Aorta (tissue), 5 donors: ENCODE measurements at regions not wholly inside any gene's neighbourhood (a gene's known extent, or its start where the extent isn't known, plus 50 kb on each side); places are given as distances from the start of the nearest gene placed in this dataset.

Experiments used
- ATAC-seq: fragments of 200-7000 bp; cut with Tn5 transposase; one replicate; pipeline ENCODE4 v1.9.1; 2022; ENCODE audit warnings: moderate library complexity; ENCODE audit not compliant: low FRiP score
- DNase-seq, 2 donors: peaks; one replicate each; pipeline ENCODE4 v3.0.0-alpha.2; 2020
- H3K27ac ChIP-seq, 2 donors: one replicate each; pipeline ENCODE4 v1.5.1; 2013; ENCODE audit warnings: low read length in 2 of 2, mild to moderate bottlenecking in 2 of 2, moderate library complexity in 2 of 2, control low read depth in 1 of 2, inconsistent platforms in 1 of 2, low read depth in 1 of 2
- H3K27me3 ChIP-seq, 2 donors: one replicate each; pipeline ENCODE4 v1.6.1; 2013; ENCODE audit warnings: control low read depth in 1 of 2, low read length in 1 of 2, mild to moderate bottlenecking in 1 of 2, moderate library complexity in 1 of 2; ENCODE audit not compliant: insufficient read depth in 2 of 2, control insufficient read depth in 1 of 2
- H3K36me3 ChIP-seq, 2 donors: one replicate each; pipeline ENCODE4 v1.6.1; 2013; ENCODE audit warnings: control low read depth in 1 of 2, low read length in 1 of 2, mild to moderate bottlenecking in 1 of 2; ENCODE audit not compliant: insufficient read depth in 2 of 2, control insufficient read depth in 1 of 2
- H3K4me1 ChIP-seq, 2 donors: one replicate each; pipeline ENCODE4 v1.6.1; 2013; ENCODE audit warnings: low read length in 2 of 2, control low read depth in 1 of 2, mild to moderate bottlenecking in 1 of 2, moderate library complexity in 1 of 2; ENCODE audit not compliant: insufficient read depth in 2 of 2, control insufficient read depth in 1 of 2
- H3K4me3 ChIP-seq, 2 donors: one replicate each; pipeline ENCODE4 v1.5.1; 2013; ENCODE audit warnings: low read length in 2 of 2, control low read depth in 1 of 2, mild to moderate bottlenecking in 1 of 2
- H3K9me3 ChIP-seq: one replicate; pipeline ENCODE4 v1.6.1; 2013; ENCODE audit warnings: mild to moderate bottlenecking, low read length; ENCODE audit not compliant: control insufficient read depth
- WGBS, 2 donors: extraction: QIAGEN DNeasy Blood & Tissue Kit; methylation state at CpG; one replicate each; pipeline ENCODE4 v1.1.7; 2013; 5-methylcytosine and 5-hydroxymethylcytosine counted together
- intact Hi-C, 2 donors: fragments of 100-400 bp; cut with DNase I; formaldehyde crosslinking; loops; one replicate each; pipeline versions ENCODE4 v1.14.2 to v1.15.0; 2022
- donor health status: healthy with polysubstance abuse.
- donor health status: Bipolar disorder and iron deficiency.
- donor health status: DM: no; HTN: no; CAD: no.
- donor health status: DM: no; HTN: no; CAD: no.
- donor health status: DM: yes; HTN: yes; CAD: no.

DNA sequence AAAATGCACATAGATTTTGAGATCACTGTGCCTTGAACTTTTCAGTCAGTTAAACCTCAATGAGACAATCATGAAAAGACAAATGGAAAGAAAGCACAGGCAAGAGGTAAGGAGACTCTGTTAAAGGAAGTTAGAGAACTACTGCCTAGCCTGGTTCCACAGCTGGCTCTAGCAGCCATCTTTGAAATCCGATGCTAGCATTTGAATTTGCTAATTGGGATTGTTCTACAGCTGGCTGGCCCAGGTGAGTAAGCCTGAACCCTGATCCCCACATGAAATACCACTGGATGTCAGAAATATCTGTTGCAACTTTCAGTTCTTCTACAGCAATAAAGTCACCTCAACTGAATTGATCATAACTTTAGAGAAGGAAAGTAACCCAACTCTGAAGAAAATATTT, 315.2 kb upstream of the CHAC2 start:
- intact Hi-C loops: no loop called here
- 33 to 61% methylated on average over 1 of the region's 1 CpG for WGBS, 2 donors
- Histone ChIP-seq H3K4me3 (no peak overlapping the region), H3K27ac (no peak overlapping the region), H3K27me3 (no peaks in the 10 kb centered on the region), H3K9me3 (no peaks in the 10 kb centered on the region), H3K36me3 (no peaks in the 10 kb centered on the region), H3K4me1 (peaks cover 0 to 4% of the 10 kb centered on the region in 2 donors)
- ATAC-seq: no peak
- no peak for DNase-seq

GRCh38 chr2:53450923-53451322, 316.7 kb upstream of the CHAC2 start:
- Histone ChIP-seq H3K27ac (no peak overlapping the region), H3K4me3 (no peak overlapping the region), H3K4me1 (peaks cover 0 to 4% of the 10 kb centered on the region in 2 donors), H3K9me3 (no peaks in the 10 kb centered on the region), H3K36me3 (no peaks in the 10 kb centered on the region), H3K27me3 (no peaks in the 10 kb centered on the region)
- no peak for DNase-seq
- intact Hi-C loops: no loop called here
- 90 to 91% methylated on average over 4 of the region's 4 CpGs for whole genome bisulfite sequencing, 2 donors
- ATAC-seq: no peak

GRCh38 chr2:53448591-53448990, 319.0 kb upstream of the CHAC2 start:
- no peak for DNase-seq
- WGBS, 2 donors: 61 to 73% methylated on average over 1 of the region's 1 CpG
- intact Hi-C loops: no loop called here
- Histone ChIP-seq H3K4me1 (peaks cover 0 to 4% of the 10 kb centered on the region in 2 donors), H3K27ac (no peak overlapping the region), H3K36me3 (no peaks in the 10 kb centered on the region), H3K27me3 (no peaks in the 10 kb centered on the region), H3K4me3 (no peak overlapping the region), H3K9me3 (no peaks in the 10 kb centered on the region)
- ATAC-seq: no peak

DNA sequence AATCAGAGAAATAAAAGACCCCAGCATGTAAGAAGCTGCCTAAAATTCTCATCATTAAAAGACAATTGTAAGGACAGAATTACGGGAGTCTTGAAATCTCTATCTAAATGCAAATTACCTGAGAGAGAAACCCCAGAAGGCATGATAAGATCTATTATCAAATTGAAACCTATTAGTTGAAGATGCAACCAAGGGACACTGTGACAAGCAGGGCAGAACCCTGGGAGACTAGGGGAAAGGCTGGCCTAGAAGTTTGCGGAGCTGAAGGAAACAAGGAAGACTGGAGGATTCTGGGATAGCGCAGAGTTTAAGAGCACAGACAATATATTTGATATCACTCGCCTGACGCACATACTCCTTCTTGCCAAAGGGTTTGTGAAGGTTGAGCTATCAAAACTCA, 319.5 kb upstream of the CHAC2 start:
- DNase-seq (no peak), ATAC-seq (no peak)
- no peaks in the 10 kb centered on the region for H3K27me3 ChIP-seq
- H3K4me3 ChIP-seq: no peak overlapping the region
- intact Hi-C loops: no loop called here
- no peaks in the 10 kb centered on the region for H3K9me3 ChIP-seq
- WGBS, 2 donors: 85 to 91% methylated on average over 5 of the region's 5 CpGs
- H3K27ac ChIP-seq: no peak overlapping the region
- H3K4me1 ChIP-seq: peaks cover 0 to 2% of the 10 kb centered on the region in 2 donors
- no peaks in the 10 kb centered on the region for H3K36me3 ChIP-seq

DNA sequence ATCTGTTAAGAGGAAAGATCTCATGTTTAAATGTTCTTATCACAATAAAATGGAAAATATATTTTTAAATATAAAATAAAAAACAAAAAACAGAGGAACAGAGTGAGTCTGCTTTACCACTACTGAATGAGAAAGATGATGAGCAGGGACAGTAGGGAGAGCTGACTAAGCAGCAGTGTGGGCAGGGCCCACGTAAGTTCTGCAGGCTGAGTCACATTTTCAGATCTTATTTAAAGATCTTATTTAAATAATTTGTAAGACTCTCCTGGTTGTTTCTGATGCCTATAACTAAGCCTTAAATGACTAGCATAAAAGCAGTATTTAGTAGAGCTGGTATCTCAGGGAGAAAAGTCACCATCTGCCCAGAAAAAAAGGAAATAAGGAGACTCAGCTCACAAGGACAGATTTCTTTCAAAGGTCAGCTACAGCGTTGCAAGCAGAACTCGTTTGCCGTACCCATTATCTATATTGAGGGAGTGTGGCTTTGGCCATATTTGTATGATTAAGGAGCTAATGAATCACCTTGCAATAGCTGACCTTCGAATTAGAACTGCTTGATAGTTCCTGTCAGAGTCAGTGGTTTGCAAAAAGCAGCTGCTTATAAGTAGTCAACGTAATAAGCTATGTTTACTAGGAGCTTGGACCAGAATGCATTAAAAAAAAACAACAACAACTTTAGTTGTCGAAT, 322.1 kb upstream of the CHAC2 start:
- Histone ChIP-seq H3K4me1 (no peaks in the 10 kb centered on the region), H3K27ac (no peak overlapping the region), H3K9me3 (no peaks in the 10 kb centered on the region), H3K36me3 (no peaks in the 10 kb centered on the region), H3K4me3 (no peak overlapping the region), H3K27me3 (no peaks in the 10 kb centered on the region)
- ATAC-seq: no peak
- 84 to 90% methylated on average over 7 of the region's 7 CpGs for WGBS, 2 donors
- intact Hi-C loops: no loop called here
- DNase-seq: no peak

- Histone ChIP-seq H3K27me3 (no peaks in the 10 kb centered on the region), H3K4me3 (no peak overlapping the region), H3K4me1 (no peaks in the 10 kb centered on the region), H3K9me3 (no peaks in the 10 kb centered on the region), H3K27ac (no peak overlapping the region), H3K36me3 (no peaks in the 10 kb centered on the region)
- 80 to 94% methylated on average over 4 of the region's 4 CpGs for WGBS, 2 donors
- DNase-seq (no peak), ATAC-seq (no peak)
- intact Hi-C loops: no loop called here
These were observed 324.8 kb upstream of the CHAC2 start for GRCh38 chr2:53442783-53443182.

DNA sequence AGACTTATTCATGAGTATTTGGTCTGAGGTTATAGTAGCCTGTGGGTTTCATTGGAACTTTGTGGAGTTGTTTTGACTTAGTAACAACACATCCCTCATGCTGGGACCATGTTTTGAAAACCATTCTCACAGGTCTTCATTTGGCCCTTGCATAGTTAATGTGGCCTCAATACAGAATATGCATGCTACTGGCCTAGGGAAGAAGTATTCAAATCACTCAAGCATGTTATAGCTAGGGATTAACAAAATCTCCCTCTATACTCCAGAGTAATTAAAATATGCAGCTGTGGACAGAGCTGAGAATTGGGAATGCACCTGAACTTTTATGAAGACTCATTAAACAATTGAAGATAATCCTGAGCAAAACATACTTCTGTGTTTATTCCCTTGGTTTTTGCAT, 325.5 kb upstream of the CHAC2 start:
- Histone ChIP-seq H3K9me3 (no peaks in the 10 kb centered on the region), H3K27me3 (no peaks in the 10 kb centered on the region), H3K4me1 (no peaks in the 10 kb centered on the region), H3K27ac (no peak overlapping the region), H3K36me3 (no peaks in the 10 kb centered on the region), H3K4me3 (no peak overlapping the region)
- ATAC-seq: no peak
- no peak for DNase-seq
- intact Hi-C loops: no loop called here

DNA sequence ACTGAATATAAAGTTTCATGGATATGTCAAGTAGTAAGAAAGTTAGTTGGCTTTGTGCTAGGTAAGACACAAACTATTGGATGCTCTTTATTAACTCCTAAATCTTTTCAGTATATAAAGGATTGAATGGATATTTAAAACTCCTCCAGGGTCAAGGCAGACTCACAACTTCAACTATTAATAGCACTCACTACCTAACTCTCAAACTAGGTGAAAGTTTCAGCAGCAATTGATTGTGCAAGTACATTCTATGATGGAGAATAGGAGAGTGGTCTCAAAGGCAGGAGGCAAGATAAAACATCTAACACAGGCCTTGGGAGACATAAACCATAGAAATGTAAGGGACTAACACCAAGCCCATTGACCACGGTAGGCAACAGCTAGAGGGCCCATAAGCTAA, 328.9 kb upstream of the CHAC2 start:
- intact Hi-C loops: no loop called here
- H3K27me3 ChIP-seq: no peaks in the 10 kb centered on the region
- DNase-seq (no peak), ATAC-seq (no peak)
- H3K27ac ChIP-seq: no peak overlapping the region
- H3K36me3 ChIP-seq: no peaks in the 10 kb centered on the region
- no peaks in the 10 kb centered on the region for H3K9me3 ChIP-seq
- 91 to 100% methylated on average over 1 of the region's 1 CpG for WGBS, 2 donors
- no peak overlapping the region for H3K4me3 ChIP-seq
- H3K4me1 ChIP-seq: no peaks in the 10 kb centered on the region

DNA sequence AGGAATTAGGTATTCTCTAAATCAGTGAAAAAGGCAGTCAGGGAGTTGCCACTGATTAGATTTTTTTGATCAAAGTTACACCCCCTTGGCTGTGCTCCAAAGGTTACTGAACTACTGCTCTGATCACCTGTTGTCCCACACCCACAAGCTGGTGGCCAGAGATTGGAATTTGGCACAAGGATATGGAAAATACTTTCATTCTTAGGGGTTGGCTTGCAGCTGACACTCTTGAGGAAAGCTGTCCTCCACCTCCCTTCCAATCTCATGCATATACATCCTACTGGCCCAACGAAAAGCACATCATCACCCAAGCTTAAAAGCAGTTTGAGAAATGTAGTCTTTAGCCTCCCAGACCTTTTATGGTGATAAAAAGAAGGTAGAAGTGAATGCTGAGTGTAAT, 329.5 kb upstream of the CHAC2 start:
- WGBS, 2 donors: 46 to 55% methylated on average over 1 of the region's 1 CpG
- Histone ChIP-seq H3K36me3 (no peaks in the 10 kb centered on the region), H3K4me3 (no peak overlapping the region), H3K9me3 (no peaks in the 10 kb centered on the region), H3K27ac (no peak overlapping the region), H3K27me3 (no peaks in the 10 kb centered on the region), H3K4me1 (no peaks in the 10 kb centered on the region)
- ATAC-seq: no peak
- DNase-seq: no peak
- intact Hi-C loops: no loop called here
